OCI-LY7 (cell line): ENCODE measurements at regions not wholly inside any gene's neighbourhood (a gene's known extent, or its start where the extent isn't known, plus 50 kb on each side); places are given as distances from the start of the nearest gene placed in this dataset.

Experiments used
- CTCF ChIP-seq: fragments of 200-600 bp; sonication (generic); conservative IDR thresholded peaks from 2 replicates; pipeline ENCODE4 v1.5.1; 2014; ENCODE audit warnings: mild to moderate bottlenecking, antibody characterized with exemption, low read length, moderate library complexity, mixed read lengths
- EZH2phosphoT487 ChIP-seq: fragments of 200-600 bp; sonication (generic); IDR thresholded peaks from 2 replicates; pipeline ENCODE4 v1.6.1; 2018; ENCODE audit warnings: low read depth, borderline replicate concordance, mild to moderate bottlenecking, mixed run types, antibody characterized with exemption, low read length, moderate library complexity, mixed read lengths

- TF ChIP-seq CTCF (no peak), EZH2phosphoT487 (no peak)
Observed at GRCh38 chr2:47262657-47263056, 86.3 kb upstream of the CALM2 start.
